Neutrophil (primary cell): ENCODE measurements at regions not wholly inside any gene's neighbourhood (a gene's known extent, or its start where the extent isn't known, plus 50 kb on each side); places are given as distances from the start of the nearest gene placed in this dataset.

ENCODE experiments used
- H3K27ac ChIP-seq: fragments of 200-600 bp; sonication (generic); 2 replicates; pipeline ENCODE4 v1.5.1; 2016; ENCODE audit warnings: mild to moderate bottlenecking, moderate library complexity
- H3K27me3 ChIP-seq: fragments of 200-600 bp; sonication (generic); 2 replicates; pipeline ENCODE4 v1.6.0; 2016; ENCODE audit warnings: mild to moderate bottlenecking
- H3K36me3 ChIP-seq: fragments of 200-600 bp; sonication (generic); 2 replicates; pipeline ENCODE4 v1.5.1; 2017
- H3K4me1 ChIP-seq, 2 experiments: fragments of 200-600 bp in 1 of 2; sonication (generic) in 1 of 2; 1 replicate in 1 of 2; 2 replicates in 1 of 2; pipeline versions ENCODE4 v1.5.1 to v1.6.1; 2013 to 2016; ENCODE audit warnings: low read depth in 1 of 2, low read length in 1 of 2, mild to moderate bottlenecking in 1 of 2, moderate library complexity in 1 of 2; ENCODE audit not compliant: control insufficient read depth in 1 of 2, insufficient read depth in 1 of 2
- H3K4me3 ChIP-seq, 2 experiments: fragments of 200-600 bp in 1 of 2; sonication (generic) in 1 of 2; 1 replicate in 1 of 2; 2 replicates in 1 of 2; pipeline ENCODE4 v1.5.1; 2013 to 2016; ENCODE audit warnings: low read depth in 1 of 2, low read length in 1 of 2, mild to moderate bottlenecking in 1 of 2, moderate library complexity in 1 of 2
- H3K9me3 ChIP-seq: fragments of 200-600 bp; sonication (generic); 2 replicates; pipeline ENCODE4 v1.5.1; 2016
- TF ChIP-seq, protein P1 (sequence below): fragments of 200-600 bp; sonication (generic); IDR thresholded peaks from 2 replicates; pipeline ENCODE4 v1.5.1; 2016; ENCODE audit warnings: antibody characterized with exemption

DNA sequence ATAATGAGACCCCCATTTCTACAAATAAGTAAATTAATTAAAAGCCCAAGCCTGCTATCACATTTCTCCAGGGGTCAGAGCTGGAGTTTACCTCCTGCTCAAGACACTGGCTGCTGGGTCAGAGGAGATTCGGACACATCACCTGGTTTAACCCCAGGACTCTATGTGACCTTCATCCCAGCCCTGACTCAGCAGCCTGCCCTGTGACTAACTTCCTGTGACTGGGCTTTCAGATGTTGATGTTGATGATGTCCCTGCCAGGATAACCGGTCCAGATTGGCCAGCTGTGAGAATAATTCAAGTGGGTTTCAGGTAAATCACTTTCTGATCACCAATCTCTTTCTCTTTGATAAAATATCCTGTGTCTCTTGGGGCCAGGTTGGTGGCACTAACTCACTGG is 102.4 kb upstream of the MAML3 start:
- H3K36me3 ChIP-seq = no peaks in the 10 kb centered on the region
- no peak overlapping the region for H3K4me3 ChIP-seq
- peaks cover 9 to 15% of the 10 kb centered on the region in 2 experiments for H3K4me1 ChIP-seq
- peaks cover 29% of the 10 kb centered on the region for H3K27me3 ChIP-seq
- no peak overlapping the region for H3K27ac ChIP-seq
- TF ChIP-seq, protein P1, sequence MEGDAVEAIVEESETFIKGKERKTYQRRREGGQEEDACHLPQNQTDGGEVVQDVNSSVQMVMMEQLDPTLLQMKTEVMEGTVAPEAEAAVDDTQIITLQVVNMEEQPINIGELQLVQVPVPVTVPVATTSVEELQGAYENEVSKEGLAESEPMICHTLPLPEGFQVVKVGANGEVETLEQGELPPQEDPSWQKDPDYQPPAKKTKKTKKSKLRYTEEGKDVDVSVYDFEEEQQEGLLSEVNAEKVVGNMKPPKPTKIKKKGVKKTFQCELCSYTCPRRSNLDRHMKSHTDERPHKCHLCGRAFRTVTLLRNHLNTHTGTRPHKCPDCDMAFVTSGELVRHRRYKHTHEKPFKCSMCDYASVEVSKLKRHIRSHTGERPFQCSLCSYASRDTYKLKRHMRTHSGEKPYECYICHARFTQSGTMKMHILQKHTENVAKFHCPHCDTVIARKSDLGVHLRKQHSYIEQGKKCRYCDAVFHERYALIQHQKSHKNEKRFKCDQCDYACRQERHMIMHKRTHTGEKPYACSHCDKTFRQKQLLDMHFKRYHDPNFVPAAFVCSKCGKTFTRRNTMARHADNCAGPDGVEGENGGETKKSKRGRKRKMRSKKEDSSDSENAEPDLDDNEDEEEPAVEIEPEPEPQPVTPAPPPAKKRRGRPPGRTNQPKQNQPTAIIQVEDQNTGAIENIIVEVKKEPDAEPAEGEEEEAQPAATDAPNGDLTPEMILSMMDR = no peak
- no peaks in the 10 kb centered on the region for H3K9me3 ChIP-seq

DNA sequence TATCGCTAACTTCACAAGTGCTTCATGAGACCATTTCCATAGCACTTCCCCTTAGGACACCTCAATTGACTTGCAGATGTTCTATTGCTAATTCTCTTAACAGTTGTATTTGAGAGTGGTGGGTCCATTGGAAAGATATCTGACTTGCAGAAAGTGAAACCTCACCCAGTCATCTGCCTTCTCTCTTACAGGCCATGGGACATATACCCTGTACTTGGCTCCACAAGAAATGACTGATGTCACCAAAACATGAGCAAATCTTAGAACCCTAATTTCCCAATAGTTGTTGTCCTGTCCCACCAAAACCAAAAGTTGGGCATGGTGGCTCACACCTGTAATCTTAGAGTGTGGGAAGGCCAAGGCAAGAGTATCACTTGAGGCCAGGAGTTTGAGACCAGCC is 101.9 kb upstream of the MAML3 start:
- Histone ChIP-seq H3K27me3 (peaks cover 29% of the 10 kb centered on the region), H3K27ac (no peak overlapping the region), H3K36me3 (no peaks in the 10 kb centered on the region), H3K4me1 (peaks cover 13 to 19% of the 10 kb centered on the region in 2 experiments), H3K4me3 (no peak overlapping the region), H3K9me3 (no peaks in the 10 kb centered on the region)
- TF ChIP-seq, protein P1 = no peak

DNA sequence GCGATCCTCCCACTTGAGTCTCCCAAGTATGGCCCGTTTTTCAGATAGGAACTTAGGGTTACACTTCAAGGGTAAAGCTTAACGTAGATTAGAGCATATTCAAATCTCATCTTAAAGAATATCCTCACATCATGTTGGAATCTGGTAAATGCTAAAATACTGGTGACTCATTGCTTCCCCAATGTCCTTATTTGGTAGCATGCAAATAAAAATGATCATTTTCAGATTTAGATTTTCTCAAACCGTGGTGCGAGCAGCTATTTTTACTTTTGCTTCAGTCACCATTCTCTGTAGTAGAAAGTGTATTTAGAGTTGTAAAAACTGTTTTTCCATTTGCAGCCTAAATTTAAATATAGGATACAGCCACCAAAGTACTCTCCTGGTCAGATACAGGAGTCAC is 101.5 kb upstream of the MAML3 start:
- no peaks in the 10 kb centered on the region for H3K9me3 ChIP-seq
- H3K36me3 ChIP-seq = no peaks in the 10 kb centered on the region
- TF ChIP-seq, protein P1 = no peak
- peaks cover 29% of the 10 kb centered on the region for H3K27me3 ChIP-seq
- no peak overlapping the region for H3K4me3 ChIP-seq
- H3K27ac ChIP-seq = no peak overlapping the region
- peaks cover 14 to 21% of the 10 kb centered on the region in 2 experiments for H3K4me1 ChIP-seq

DNA sequence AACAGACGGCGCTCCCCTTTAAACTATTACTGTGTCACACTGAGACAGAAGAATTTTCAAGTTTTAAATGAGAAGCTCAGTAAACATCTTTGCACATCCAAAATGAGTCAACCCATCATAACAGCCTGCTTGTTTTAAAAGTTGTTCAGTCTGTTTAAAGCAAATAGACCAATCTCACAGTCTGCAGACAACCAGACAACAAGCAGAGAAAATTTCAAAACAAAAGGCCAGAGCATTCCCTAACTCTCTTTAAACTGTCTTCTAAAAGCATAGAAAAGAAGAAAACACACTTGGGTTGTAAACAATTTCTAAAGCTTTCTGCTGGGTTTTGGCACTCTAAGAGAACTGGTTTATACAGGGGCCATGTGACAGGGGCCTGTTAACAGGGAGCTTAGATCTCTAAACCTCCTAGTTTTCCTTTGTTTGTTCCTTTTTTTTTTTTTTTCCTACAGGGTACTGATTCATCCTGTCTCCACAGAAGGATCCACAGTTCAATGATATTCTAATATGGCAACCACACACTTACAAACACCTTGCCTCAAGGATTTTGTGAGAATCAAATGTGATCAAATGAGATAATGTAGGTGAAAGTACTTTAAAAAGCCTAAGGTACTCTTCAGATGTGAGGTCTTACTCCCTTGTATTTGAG is 100.8 kb upstream of the MAML3 start:
- peaks cover 29% of the 10 kb centered on the region for H3K27me3 ChIP-seq
- no peak overlapping the region for H3K27ac ChIP-seq
- no peak overlapping the region for H3K4me3 ChIP-seq
- H3K4me1 ChIP-seq = peaks cover 14 to 21% of the 10 kb centered on the region in 2 experiments
- no peaks in the 10 kb centered on the region for H3K9me3 ChIP-seq
- H3K36me3 ChIP-seq = no peaks in the 10 kb centered on the region
- TF ChIP-seq, protein P1 = no peak

DNA sequence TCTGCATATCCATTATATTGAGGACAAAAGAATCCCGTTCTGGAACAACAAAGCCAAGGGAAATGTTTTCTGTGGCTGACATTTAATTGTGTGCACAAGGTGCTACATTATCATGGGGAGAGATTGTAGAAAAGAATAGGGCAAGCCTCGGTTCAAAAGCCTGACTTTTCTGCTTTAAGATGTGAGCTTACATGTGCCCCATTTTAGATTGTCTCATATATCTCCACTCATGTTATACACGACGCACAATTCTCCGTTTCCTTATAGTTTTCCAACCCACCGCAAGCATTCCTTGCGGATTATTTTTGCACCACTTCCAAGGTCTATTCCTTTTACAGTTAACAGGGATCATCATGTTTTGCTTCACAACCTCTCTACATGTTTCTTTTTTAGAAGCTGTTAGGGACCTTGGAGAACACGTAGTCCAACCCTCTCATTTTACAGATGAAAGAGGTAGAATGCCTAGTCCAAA is 99.6 kb upstream of the MAML3 start:
- no peaks in the 10 kb centered on the region for H3K36me3 ChIP-seq
- no peak overlapping the region for H3K27ac ChIP-seq
- TF ChIP-seq, protein P1 = no peak
- H3K27me3 ChIP-seq = peaks cover 29% of the 10 kb centered on the region
- peak overlapping the region; percentile 70 to 91 for H3K4me3 ChIP-seq
- no peaks in the 10 kb centered on the region for H3K9me3 ChIP-seq
- peaks cover 14 to 21% of the 10 kb centered on the region in 2 experiments for H3K4me1 ChIP-seq
